ENCODE measurements at regions not wholly inside any gene's neighbourhood (a gene's known extent, or its start where the extent isn't known, plus 50 kb on each side); places are given as distances from the start of the nearest gene placed in this dataset.
"Not testable (repeated sequence)": the region's sequence is repeated elsewhere in the genome, so short reads cannot be mapped to it uniquely, and the experiment has no call there.

GRCh38 chr4:9702696-9703095 lies 78.7 kb upstream of the DRD5 start:
- peak; percentile 31 for DNase-seq (ENCODE audit: low read depth)

DNA sequence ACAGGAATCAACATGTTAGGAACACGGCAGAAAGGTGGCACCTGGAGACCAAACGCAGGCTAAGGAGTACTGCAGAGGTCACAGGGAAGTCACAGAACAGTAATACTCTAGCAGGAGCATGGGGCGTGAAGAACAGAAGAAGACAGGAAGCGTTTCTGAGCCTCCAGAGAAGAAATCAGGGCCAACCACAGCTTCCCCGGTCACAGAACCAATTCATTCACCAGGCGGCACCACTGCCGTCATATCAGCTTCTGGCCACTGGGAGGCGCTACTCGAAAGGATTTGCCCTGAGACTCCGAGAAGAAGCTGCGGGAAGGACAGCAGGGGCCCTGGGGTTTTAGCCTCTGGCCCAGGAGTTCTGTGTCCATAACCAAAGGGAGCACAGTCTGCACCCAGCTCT lies 78.0 kb upstream of the DRD5 start:
- DNase-seq (ENCODE audit: low read depth), result peak; percentile 78

GRCh38 chr4:9704126-9704525 lies 77.3 kb upstream of the DRD5 start:
- DNase-seq (ENCODE audit: low read depth), result not testable (repeated sequence)

GRCh38 chr4:9704551-9705332 lies 76.7 kb upstream of the DRD5 start:
- peak; percentile 37 for DNase-seq (ENCODE audit: low read depth)

- DNase-seq (ENCODE audit: low read depth), result peak; percentile 53
Measured at GRCh38 chr4:9707281-9707680, 74.2 kb upstream of the DRD5 start.

- peak; percentile 43 for DNase-seq (ENCODE audit: low read depth)
Measured at GRCh38 chr4:9707936-9708335, 73.5 kb upstream of the DRD5 start.

GRCh38 chr4:9709724-9710123 lies 71.7 kb upstream of the DRD5 start:
- no peak for DNase-seq (ENCODE audit: low read depth)

DNA sequence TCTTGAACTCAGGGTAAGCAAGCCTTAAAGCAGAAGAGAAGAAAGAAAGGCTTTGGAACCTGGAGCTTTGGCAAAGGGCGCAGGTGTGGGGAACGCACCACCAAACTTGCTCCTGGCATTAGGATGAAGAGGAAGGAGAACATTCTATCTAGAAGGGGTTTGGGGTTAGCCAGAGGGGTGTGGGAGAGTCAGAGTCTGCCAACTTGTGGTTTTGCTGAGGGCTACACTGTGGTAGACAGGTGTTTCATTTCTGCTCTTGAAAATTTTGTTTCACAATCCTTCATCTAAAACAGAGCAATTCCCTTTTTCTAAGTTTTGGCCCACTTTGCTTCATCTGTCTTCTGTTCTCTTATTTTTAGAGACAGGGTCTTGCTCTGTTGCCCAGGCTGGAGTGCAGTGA lies 66.2 kb upstream of the DRD5 start:
- DNase-seq (ENCODE audit: low read depth), result not testable (repeated sequence)

DNA sequence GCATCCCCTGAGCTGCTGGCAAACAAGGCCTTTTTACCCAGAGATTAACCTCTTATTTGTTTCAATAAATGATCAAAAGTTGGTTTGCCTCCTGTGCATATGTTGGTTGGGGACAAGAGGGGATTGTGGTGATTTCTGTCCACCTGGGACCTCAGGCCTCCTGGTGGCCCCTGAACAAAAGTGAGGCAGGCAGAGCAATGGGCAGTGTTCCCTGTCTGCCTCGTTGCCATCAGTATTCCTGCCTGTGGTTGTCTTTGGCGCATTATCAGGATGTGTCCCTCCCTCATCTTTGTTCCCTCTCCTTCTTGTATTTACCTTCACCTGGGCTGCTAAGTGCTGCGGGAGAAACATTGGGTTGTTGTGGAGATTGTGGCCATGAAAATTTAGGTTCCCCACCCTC lies 65.3 kb upstream of the DRD5 start:
- no peak for DNase-seq (ENCODE audit: low read depth)

DNA sequence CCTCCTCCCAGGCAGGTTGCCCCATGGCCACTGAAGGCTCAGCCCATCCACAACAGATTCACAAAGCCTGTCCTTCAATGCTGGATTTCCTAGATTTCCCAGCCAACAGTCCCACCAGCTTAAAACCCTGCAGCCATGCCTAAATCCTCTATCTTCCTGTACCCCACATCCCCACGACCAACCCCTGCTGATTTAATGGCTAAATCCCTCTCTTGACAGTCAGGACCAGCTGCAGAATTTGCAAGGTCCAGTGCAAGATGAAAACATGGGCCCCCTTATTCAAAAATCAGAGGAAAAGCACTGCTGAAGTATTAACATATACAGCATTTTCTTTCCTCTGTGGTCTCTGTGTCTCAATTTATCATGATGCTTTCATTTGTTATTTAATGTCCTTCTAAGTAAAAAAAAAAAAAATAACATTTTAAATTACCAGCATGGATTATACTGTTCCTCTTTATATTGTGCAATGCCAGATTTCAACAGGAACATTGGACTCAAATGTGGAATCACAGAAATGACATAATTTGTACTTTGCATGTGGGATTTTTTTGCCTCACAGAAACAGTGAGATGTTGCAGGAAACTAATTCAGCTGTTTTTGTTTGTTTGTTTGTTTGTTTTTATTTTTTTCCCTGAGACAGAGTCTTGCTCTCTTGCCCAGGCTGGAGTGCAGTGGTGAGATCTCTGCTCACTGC lies 63.0 kb upstream of the DRD5 start:
- not testable (repeated sequence) for DNase-seq (ENCODE audit: low read depth)

DNA sequence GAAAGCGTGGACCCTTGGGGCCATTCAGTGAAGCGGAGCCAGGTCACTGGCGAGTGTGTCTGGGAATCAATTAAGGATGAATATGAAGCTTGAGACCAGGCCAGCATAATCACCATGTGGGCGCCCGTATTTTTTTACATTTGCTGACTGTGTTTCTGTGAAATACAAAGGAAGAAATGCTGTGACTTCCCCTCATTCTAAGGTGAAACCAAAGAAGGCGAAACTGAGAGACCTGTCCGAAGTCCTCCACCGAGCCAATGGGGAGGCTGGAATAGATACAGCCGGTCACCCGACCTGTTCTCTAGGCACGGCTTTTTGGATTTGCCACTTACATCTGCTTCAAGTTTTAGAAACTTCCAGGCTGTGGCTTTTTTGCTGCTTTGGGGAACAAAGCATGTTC lies 59.3 kb upstream of the DRD5 start:
- DNase-seq (ENCODE audit: low read depth), result not testable (repeated sequence)

All from Daoy (cell line).